ENCODE measurements at regions not wholly inside any gene's neighbourhood (a gene's known extent, or its start where the extent isn't known, plus 50 kb on each side); places are given as distances from the start of the nearest gene placed in this dataset.
"Not testable (repeated sequence)": the region's sequence is repeated elsewhere in the genome, so short reads cannot be mapped to it uniquely, and the experiment has no call there.

GRCh38 chr10:109317746-109318366 lies 605.5 kb downstream of the XPNPEP1 start:
- Mint-ChIP-seq H3K27me3 (ENCODE audit: unreplicated experiment) (no peaks in the 10 kb centered on the region), H3K27ac (ENCODE audit: unreplicated experiment) (no peak overlapping the region), H3K4me3 (ENCODE audit: unreplicated experiment) (no peak overlapping the region), H3K36me3 (ENCODE audit: low read depth, unreplicated experiment) (no peaks in the 10 kb centered on the region), H3K9me3 (ENCODE audit: unreplicated experiment) (no peaks in the 10 kb centered on the region), H3K4me1 (ENCODE audit: unreplicated experiment) (no peaks in the 10 kb centered on the region)
- TF ChIP-seq, protein P1, sequence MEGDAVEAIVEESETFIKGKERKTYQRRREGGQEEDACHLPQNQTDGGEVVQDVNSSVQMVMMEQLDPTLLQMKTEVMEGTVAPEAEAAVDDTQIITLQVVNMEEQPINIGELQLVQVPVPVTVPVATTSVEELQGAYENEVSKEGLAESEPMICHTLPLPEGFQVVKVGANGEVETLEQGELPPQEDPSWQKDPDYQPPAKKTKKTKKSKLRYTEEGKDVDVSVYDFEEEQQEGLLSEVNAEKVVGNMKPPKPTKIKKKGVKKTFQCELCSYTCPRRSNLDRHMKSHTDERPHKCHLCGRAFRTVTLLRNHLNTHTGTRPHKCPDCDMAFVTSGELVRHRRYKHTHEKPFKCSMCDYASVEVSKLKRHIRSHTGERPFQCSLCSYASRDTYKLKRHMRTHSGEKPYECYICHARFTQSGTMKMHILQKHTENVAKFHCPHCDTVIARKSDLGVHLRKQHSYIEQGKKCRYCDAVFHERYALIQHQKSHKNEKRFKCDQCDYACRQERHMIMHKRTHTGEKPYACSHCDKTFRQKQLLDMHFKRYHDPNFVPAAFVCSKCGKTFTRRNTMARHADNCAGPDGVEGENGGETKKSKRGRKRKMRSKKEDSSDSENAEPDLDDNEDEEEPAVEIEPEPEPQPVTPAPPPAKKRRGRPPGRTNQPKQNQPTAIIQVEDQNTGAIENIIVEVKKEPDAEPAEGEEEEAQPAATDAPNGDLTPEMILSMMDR (IDR thresholded peaks at IDR 0.05; ENCODE audit: unreplicated experiment), result no peak
- no peak for DNase-seq (ENCODE audit: low spot score)

DNA sequence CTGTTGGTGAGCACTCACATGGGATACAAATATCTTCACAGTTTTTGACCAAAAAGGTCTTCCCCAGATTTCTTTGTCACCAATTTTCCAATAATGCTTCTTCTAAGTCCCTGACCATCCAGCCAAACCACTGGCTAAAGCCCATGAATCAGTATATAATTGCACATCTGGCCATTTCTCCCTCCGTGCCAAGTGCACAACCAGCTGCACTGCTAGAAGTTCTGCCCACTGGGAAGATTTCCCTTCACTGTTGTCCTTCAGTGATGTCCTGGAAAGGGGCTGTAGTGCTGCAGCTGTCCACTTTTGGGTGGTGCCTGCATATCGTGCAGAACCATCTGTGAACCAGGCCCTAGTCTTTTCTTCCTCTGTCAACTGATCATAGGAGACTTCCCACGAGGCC lies 609.3 kb downstream of the XPNPEP1 start:
- not testable (repeated sequence) for H3K27ac Mint-ChIP-seq (ENCODE audit: unreplicated experiment); H3K27me3 Mint-ChIP-seq (ENCODE audit: unreplicated experiment); DNase-seq (ENCODE audit: low spot score); H3K9me3 Mint-ChIP-seq (ENCODE audit: unreplicated experiment); H3K4me1 Mint-ChIP-seq (ENCODE audit: unreplicated experiment); H3K36me3 Mint-ChIP-seq (ENCODE audit: low read depth, unreplicated experiment); H3K4me3 Mint-ChIP-seq (ENCODE audit: unreplicated experiment)

DNA sequence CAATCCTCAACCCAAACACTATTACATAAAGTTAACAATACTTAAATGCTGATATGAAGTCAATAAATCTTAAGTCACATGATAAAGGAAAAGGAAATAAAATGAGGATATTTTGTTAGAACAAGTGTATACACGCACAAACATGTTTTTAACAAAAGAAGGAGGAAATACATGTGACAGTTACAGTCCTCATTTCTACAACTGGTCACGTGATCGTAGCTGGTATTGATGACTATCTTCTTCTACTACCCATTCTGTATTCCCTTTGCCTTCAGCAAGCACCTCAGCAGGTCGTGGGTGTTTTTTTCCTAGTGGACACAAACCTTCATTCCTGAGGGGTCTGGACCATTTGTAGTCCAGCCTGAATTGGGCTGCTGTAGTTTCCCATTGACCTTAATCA lies 610.8 kb downstream of the XPNPEP1 start:
- H3K27me3 Mint-ChIP-seq (ENCODE audit: unreplicated experiment); DNase-seq (ENCODE audit: low spot score); H3K9me3 Mint-ChIP-seq (ENCODE audit: unreplicated experiment); H3K4me1 Mint-ChIP-seq (ENCODE audit: unreplicated experiment); H3K27ac Mint-ChIP-seq (ENCODE audit: unreplicated experiment); H3K36me3 Mint-ChIP-seq (ENCODE audit: low read depth, unreplicated experiment); H3K4me3 Mint-ChIP-seq (ENCODE audit: unreplicated experiment): not testable (repeated sequence)

DNA sequence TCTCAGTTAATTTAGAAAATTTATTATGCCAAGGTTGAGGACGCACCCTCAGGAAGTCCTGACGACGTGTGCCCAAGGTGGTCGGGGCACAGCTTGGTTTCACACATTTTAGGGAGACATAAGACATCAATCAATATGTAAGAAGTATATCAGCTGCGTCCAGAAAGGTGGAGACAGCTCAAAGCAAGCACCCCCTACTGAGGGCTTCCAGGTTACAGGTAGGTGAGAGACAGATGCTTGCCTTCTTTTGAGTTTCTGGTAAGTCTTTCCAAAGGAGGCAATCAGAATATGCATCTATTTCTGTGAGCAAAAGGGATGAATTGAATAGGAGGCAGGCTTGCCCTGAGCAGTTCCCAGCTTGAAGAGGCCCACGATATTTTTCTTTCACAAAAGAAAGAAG lies 614.3 kb downstream of the XPNPEP1 start:
- no peak for DNase-seq (ENCODE audit: low spot score)
- Mint-ChIP-seq H3K27me3 (ENCODE audit: unreplicated experiment) (no peaks in the 10 kb centered on the region), H3K4me3 (ENCODE audit: unreplicated experiment) (no peak overlapping the region), H3K27ac (ENCODE audit: unreplicated experiment) (no peak overlapping the region), H3K9me3 (ENCODE audit: unreplicated experiment) (no peaks in the 10 kb centered on the region), H3K4me1 (ENCODE audit: unreplicated experiment) (peaks cover 7% of the 10 kb centered on the region), H3K36me3 (ENCODE audit: low read depth, unreplicated experiment) (no peaks in the 10 kb centered on the region)
- TF ChIP-seq, protein P1 (IDR thresholded peaks at IDR 0.05; ENCODE audit: unreplicated experiment), result no peak

DNA sequence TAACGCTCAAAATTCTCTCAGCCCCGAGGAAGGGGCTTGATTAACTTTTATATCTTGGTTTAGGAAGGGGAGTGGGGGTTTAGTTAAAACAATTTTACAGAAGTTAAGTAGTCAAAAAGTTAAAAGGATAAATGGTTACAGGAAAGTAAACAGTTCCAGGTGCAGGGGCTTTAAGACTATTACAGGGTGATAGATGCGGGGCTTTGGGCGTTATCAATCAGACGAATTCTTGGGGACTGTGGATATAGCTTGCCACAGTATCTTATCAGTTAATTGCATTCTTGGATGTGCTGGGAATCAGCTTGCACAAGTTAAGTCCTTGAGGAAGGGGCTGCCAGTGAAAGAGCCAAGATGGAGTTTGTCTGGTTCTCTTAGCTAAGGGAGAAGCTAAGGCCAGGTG lies 616.2 kb downstream of the XPNPEP1 start:
- peaks cover 11% of the 10 kb centered on the region for H3K4me1 Mint-ChIP-seq (ENCODE audit: unreplicated experiment)
- not testable (repeated sequence) for H3K27me3 Mint-ChIP-seq (ENCODE audit: unreplicated experiment); DNase-seq (ENCODE audit: low spot score); H3K4me3 Mint-ChIP-seq (ENCODE audit: unreplicated experiment); H3K9me3 Mint-ChIP-seq (ENCODE audit: unreplicated experiment); H3K36me3 Mint-ChIP-seq (ENCODE audit: low read depth, unreplicated experiment); H3K27ac Mint-ChIP-seq (ENCODE audit: unreplicated experiment)

- Mint-ChIP-seq H3K27ac (ENCODE audit: unreplicated experiment) (no peak overlapping the region), H3K27me3 (ENCODE audit: unreplicated experiment) (no peaks in the 10 kb centered on the region), H3K9me3 (ENCODE audit: unreplicated experiment) (no peaks in the 10 kb centered on the region), H3K4me3 (ENCODE audit: unreplicated experiment) (no peak overlapping the region), H3K4me1 (ENCODE audit: unreplicated experiment) (peaks cover 11% of the 10 kb centered on the region), H3K36me3 (ENCODE audit: low read depth, unreplicated experiment) (no peaks in the 10 kb centered on the region)
- no peak for DNase-seq (ENCODE audit: low spot score)
- TF ChIP-seq, protein P1 (IDR thresholded peaks at IDR 0.05; ENCODE audit: unreplicated experiment), result no peak
Observed at GRCh38 chr10:109306698-109307097, 616.6 kb downstream of the XPNPEP1 start.

Measured in endothelial cell (in vitro differentiated cells).